ENCODE measurements at regions not wholly inside any gene's neighbourhood (a gene's known extent, or its start where the extent isn't known, plus 50 kb on each side); places are given as distances from the start of the nearest gene placed in this dataset.

DNA sequence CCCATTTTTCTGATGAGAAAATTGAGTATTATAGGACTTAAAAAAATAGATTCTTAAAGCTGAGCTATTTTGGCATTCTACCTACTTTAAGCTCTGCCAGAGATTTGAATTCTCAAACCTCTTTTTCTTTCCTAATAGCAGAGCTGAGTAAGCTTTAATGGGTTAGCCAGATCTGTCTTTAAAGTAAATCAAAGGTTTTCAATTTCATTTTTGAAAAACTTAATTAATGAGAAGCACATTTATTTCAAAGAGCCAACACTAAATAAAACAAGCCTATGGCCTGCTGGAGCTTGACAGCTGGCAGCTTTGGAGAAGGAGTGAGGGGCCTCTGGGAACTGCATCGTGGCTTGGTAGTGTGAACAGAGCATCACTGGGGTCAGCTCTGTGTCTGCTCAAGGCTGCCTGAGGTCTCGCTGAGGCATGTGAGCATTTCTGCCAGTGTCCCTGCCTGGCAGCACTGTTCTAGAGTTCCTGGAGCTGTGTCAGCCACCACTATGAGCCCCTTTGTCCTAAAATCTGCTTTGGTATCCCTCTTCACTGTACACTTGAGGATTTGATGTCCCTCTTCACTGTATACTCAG is 50.4 kb upstream of the PRSS23 start:
- intact Hi-C loops (cut with DNase I; ENCODE audit: low total_unique reads): no loop called here
- H3K27ac ChIP-seq: peak overlapping the region in 1 of 2 donors; percentile 66
- H3K4me3 ChIP-seq: no peak overlapping the region
- H3K27me3 ChIP-seq: no peaks in the 10 kb centered on the region
- H3K36me3 ChIP-seq: no peaks in the 10 kb centered on the region
- TF ChIP-seq POLR2AphosphoS5 (IDR thresholded peaks at IDR 0.05) (no peak), POLR2A (IDR thresholded peaks at IDR 0.05) (no peak)
- no peak for DNase-seq (ENCODE audit: low spot score in 2 of 2)
- H3K9me3 ChIP-seq: no peaks in the 10 kb centered on the region
- H3K4me1 ChIP-seq: no peaks in the 10 kb centered on the region

DNA sequence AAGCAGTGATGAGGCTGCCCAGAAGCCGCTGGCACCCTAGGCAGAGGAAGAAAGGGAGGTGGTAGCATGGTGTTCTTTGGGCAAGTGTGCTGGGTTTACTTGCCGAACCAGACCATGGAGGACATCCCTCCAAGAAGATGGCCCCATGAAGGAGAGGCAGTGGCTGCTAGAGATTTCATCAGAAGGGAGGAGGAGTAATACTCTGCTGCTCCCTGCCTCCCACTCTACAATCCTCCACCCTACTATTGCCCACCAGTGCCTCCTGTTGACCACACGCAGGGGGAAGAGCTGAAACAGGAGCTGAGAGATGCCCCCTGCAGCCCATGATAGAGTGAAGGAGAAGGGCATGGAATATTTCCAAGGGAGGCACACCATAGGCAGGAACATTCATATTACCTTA is 51.0 kb upstream of the PRSS23 start:
- H3K27me3 ChIP-seq: no peaks in the 10 kb centered on the region
- peak overlapping the region in 1 of 2 donors; percentile 19 for H3K27ac ChIP-seq
- intact Hi-C loops (cut with DNase I; ENCODE audit: low total_unique reads): no loop called here
- H3K4me3 ChIP-seq: no peak overlapping the region
- no peak for TF ChIP-seq POLR2A (IDR thresholded peaks at IDR 0.05)
- no peak for TF ChIP-seq POLR2AphosphoS5 (IDR thresholded peaks at IDR 0.05)
- TF ChIP-seq, protein P1, sequence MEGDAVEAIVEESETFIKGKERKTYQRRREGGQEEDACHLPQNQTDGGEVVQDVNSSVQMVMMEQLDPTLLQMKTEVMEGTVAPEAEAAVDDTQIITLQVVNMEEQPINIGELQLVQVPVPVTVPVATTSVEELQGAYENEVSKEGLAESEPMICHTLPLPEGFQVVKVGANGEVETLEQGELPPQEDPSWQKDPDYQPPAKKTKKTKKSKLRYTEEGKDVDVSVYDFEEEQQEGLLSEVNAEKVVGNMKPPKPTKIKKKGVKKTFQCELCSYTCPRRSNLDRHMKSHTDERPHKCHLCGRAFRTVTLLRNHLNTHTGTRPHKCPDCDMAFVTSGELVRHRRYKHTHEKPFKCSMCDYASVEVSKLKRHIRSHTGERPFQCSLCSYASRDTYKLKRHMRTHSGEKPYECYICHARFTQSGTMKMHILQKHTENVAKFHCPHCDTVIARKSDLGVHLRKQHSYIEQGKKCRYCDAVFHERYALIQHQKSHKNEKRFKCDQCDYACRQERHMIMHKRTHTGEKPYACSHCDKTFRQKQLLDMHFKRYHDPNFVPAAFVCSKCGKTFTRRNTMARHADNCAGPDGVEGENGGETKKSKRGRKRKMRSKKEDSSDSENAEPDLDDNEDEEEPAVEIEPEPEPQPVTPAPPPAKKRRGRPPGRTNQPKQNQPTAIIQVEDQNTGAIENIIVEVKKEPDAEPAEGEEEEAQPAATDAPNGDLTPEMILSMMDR (IDR thresholded peaks at IDR 0.05): no peak
- H3K4me1 ChIP-seq: no peaks in the 10 kb centered on the region
- no peaks in the 10 kb centered on the region for H3K36me3 ChIP-seq
- no peaks in the 10 kb centered on the region for H3K9me3 ChIP-seq
- DNase-seq (ENCODE audit: low spot score in 2 of 2): no peak

DNA sequence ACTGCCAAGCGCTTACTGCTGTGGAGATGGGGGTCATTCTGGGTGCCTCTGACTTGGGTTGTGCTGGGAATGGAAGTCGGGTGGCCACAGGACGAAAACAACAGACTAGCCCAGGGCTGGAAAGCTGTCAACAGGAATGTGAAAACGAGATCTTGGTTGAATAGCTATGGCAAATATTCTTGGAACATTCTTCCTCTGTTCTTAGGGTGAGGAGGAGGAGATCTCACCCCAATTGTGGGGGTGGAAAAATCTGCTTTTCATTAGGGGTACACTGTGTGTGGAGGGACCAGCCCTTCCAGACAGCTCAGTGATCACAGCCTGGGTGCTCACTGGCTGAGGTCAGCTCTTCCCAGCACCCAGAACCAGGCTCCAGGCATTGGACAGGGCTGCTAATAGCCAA is 52.0 kb upstream of the PRSS23 start:
- TF ChIP-seq, protein P1 (IDR thresholded peaks at IDR 0.05): no peak
- TF ChIP-seq POLR2A (IDR thresholded peaks at IDR 0.05): no peak
- H3K27me3 ChIP-seq: no peaks in the 10 kb centered on the region
- peak overlapping the region in 1 of 2 donors; percentile 19 for H3K27ac ChIP-seq

DNA sequence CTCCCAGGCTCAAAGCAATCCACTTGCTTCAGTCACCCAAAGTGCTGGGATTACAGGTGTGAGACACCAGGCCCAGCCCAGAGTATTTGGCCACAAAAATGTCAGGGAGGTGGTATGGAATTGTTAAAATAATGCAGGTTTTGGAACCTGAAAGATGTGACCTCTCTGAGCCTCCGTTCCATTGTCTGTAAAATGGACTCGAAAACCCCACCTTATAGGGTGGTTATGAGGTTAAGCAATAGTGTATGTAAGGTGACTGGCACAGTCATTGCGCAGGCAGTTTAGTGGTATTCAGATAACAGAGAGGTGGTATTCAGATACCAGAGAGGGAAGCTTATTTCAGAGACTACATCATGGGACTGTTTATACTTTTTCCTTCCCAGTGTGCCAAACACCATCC is 52.5 kb upstream of the PRSS23 start:
- Histone ChIP-seq H3K4me3 (no peak overlapping the region), H3K27me3 (no peaks in the 10 kb centered on the region), H3K36me3 (no peaks in the 10 kb centered on the region), H3K27ac (peak overlapping the region in 1 of 2 donors; percentile 19), H3K4me1 (no peaks in the 10 kb centered on the region), H3K9me3 (no peaks in the 10 kb centered on the region)
- TF ChIP-seq, protein P1 (IDR thresholded peaks at IDR 0.05): no peak
- TF ChIP-seq POLR2AphosphoS5 (IDR thresholded peaks at IDR 0.05) (no peak), POLR2A (IDR thresholded peaks at IDR 0.05) (no peak)
- DNase-seq (ENCODE audit: low spot score in 2 of 2): no peak
- intact Hi-C loops (cut with DNase I; ENCODE audit: low total_unique reads): no loop called here

More for the DNA sequence above, 52.0 kb upstream of the PRSS23 start:
- H3K9me3 ChIP-seq: no peaks in the 10 kb centered on the region
- H3K4me3 ChIP-seq: no peak overlapping the region
- no peaks in the 10 kb centered on the region for H3K36me3 ChIP-seq
- DNase-seq (ENCODE audit: low spot score in 2 of 2): no peak
- intact Hi-C loops (cut with DNase I; ENCODE audit: low total_unique reads): no loop called here
- H3K4me1 ChIP-seq: no peaks in the 10 kb centered on the region

DNA sequence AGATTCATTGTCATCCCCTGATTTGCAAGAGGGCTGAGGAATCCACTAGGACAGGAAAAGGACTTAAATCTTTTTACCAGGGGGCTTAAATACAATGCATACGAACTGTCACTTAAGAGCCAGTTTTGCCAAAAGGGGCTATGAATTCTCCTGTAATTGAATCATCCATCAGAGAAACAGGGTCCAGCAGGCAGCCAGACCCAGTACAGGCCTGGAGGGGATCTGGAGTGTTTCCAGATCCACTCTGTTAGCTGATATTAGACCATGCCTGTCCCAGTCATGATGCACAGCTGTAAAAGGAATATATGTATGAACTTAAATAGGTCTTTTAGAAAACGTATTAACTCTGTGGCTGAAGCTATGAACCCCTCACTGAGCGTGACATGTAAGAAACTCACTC is 53.8 kb upstream of the PRSS23 start:
- no peak for DNase-seq (ENCODE audit: low spot score in 2 of 2)
- Histone ChIP-seq H3K27me3 (no peaks in the 10 kb centered on the region), H3K9me3 (no peaks in the 10 kb centered on the region), H3K4me1 (peaks cover 3 to 5% of the 10 kb centered on the region in 2 donors), H3K27ac (no peak overlapping the region), H3K36me3 (no peaks in the 10 kb centered on the region), H3K4me3 (no peak overlapping the region)
- TF ChIP-seq POLR2A (IDR thresholded peaks at IDR 0.05): no peak
- TF ChIP-seq, protein P1 (IDR thresholded peaks at IDR 0.05): no peak
- TF ChIP-seq POLR2AphosphoS5 (IDR thresholded peaks at IDR 0.05): no peak
- intact Hi-C loops (cut with DNase I; ENCODE audit: low total_unique reads): no loop called here

DNA sequence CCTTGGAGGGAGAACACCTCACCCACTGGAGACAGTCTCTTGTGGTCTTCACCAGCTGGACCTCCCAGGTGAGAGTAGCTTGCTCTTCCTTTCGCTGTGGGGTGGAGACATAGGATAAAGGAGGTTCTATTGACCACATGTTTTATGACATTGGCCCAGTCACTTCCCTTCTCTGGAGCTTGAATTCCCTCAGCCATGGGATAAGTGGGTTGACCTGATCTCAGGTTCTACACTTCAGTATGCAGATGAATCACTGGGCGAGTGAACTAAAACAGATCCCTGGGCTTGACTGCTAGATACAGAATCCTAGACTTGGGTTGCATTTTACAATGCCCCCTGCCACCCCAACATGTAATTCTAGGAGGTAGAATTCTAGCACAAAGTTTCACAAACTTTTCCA is 54.8 kb upstream of the PRSS23 start:
- no peak for DNase-seq (ENCODE audit: low spot score in 2 of 2)
- Histone ChIP-seq H3K4me3 (no peak overlapping the region), H3K36me3 (no peaks in the 10 kb centered on the region), H3K27me3 (no peaks in the 10 kb centered on the region), H3K4me1 (peaks cover 11 to 15% of the 10 kb centered on the region in 2 donors), H3K27ac (no peak overlapping the region), H3K9me3 (no peaks in the 10 kb centered on the region)
- intact Hi-C loops (cut with DNase I; ENCODE audit: low total_unique reads): no loop called here
- TF ChIP-seq POLR2A (IDR thresholded peaks at IDR 0.05): no peak
- TF ChIP-seq, protein P1 (IDR thresholded peaks at IDR 0.05): no peak
- TF ChIP-seq POLR2AphosphoS5 (IDR thresholded peaks at IDR 0.05): no peak

Measured in breast epithelium (tissue), 4 donors.